ENCODE measurements at regions not wholly inside any gene's neighbourhood (a gene's known extent, or its start where the extent isn't known, plus 50 kb on each side); places are given as distances from the start of the nearest gene placed in this dataset.

DNA sequence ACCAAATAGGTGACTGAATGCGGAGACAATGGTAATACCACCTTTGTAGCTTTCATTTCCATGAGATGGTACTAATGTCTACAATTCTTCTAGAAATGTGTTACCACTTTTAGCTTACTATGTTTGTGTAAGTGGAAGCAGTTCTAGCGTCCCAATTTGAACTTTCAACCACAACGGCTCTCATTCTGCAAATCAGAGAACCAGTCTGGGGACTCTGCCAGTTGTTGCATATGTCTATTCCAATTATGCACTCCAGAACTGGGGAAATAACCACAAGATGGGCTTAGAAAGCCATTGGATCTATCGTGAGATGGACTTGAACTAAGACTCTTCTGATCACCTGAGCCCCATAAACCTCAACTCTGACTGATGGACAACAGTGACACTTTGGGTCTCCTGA, 862.3 kb downstream of the SLITRK1 start:
- no peak for TF ChIP-seq EP300 (IDR thresholded peaks at IDR 0.05)
- TF ChIP-seq, protein P1, sequence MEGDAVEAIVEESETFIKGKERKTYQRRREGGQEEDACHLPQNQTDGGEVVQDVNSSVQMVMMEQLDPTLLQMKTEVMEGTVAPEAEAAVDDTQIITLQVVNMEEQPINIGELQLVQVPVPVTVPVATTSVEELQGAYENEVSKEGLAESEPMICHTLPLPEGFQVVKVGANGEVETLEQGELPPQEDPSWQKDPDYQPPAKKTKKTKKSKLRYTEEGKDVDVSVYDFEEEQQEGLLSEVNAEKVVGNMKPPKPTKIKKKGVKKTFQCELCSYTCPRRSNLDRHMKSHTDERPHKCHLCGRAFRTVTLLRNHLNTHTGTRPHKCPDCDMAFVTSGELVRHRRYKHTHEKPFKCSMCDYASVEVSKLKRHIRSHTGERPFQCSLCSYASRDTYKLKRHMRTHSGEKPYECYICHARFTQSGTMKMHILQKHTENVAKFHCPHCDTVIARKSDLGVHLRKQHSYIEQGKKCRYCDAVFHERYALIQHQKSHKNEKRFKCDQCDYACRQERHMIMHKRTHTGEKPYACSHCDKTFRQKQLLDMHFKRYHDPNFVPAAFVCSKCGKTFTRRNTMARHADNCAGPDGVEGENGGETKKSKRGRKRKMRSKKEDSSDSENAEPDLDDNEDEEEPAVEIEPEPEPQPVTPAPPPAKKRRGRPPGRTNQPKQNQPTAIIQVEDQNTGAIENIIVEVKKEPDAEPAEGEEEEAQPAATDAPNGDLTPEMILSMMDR (IDR thresholded peaks at IDR 0.05) = no peak
- TF ChIP-seq POLR2A (IDR thresholded peaks at IDR 0.05) = no peak
- no peak for TF ChIP-seq POLR2AphosphoS5 (IDR thresholded peaks at IDR 0.05)

All from sigmoid colon (tissue), 4 donors.